ENCODE measurements at regions not wholly inside any gene's neighbourhood (a gene's known extent, or its start where the extent isn't known, plus 50 kb on each side); places are given as distances from the start of the nearest gene placed in this dataset.

- Histone ChIP-seq H4K8ac (ENCODE audit: low read depth, low read length) (no peak overlapping the region), H3K18ac (ENCODE audit: low read length) (no peak overlapping the region), H2BK120ac (ENCODE audit: low read depth, low read length) (no peak overlapping the region), H3K4me3 (ENCODE audit: low read length in 2 of 2) (peak overlapping the region in 1 of 2 donors; percentile 46), H2AK5ac (ENCODE audit: low read depth, low read length) (no peak overlapping the region), H3K9me3 (replicated peaks in 1 of 2; ENCODE audit: control insufficient read depth in 2 of 2, insufficient read depth in 1 of 2, low read depth in 1 of 2, low read length in 2 of 2) (peaks cover 0 to 2% of the 10 kb centered on the region in 2 donors), H3K4me2 (ENCODE audit: insufficient read depth, low read length, poor library complexity, severe bottlenecking) (no peak overlapping the region), H4K91ac (ENCODE audit: low read depth, low read length, poor library complexity) (no peak overlapping the region), H2AFZ (ENCODE audit: low read length) (no peak overlapping the region), H2BK15ac (ENCODE audit: low read length) (no peak overlapping the region), H3K79me1 (ENCODE audit: low read depth, low read length) (no peaks in the 10 kb centered on the region), H3K27me3 (ENCODE audit: control insufficient read depth in 3 of 3, insufficient read depth in 3 of 3, low read depth in 1 of 3, low read length in 3 of 3) (no peaks in the 10 kb centered on the region), H3K27ac (replicated peaks; ENCODE audit: low read length) (no peak overlapping the region), H3K4ac (ENCODE audit: low read length) (no peak overlapping the region), H3K14ac (ENCODE audit: low read length) (no peak overlapping the region), H3K4me1 (ENCODE audit: control insufficient read depth in 2 of 2, insufficient read depth in 1 of 2, low read depth in 1 of 2, low read length in 2 of 2) (no peaks in the 10 kb centered on the region), H2BK12ac (ENCODE audit: low read length) (no peak overlapping the region), H3K9ac (ENCODE audit: low read depth, low read length, poor library complexity) (no peak overlapping the region), H2BK5ac (ENCODE audit: low read length) (no peak overlapping the region), H3K36me3 (replicated peaks in 1 of 2; ENCODE audit: control insufficient read depth in 2 of 2, insufficient read depth in 2 of 2, low read length in 2 of 2) (no peaks in the 10 kb centered on the region), H3K23ac (ENCODE audit: low read depth, low read length, poor library complexity) (no peak overlapping the region)
- no peak for DNase-seq (ENCODE audit: low spot score)
- WGBS, 2 donors (ENCODE audit: extremely low coverage in 2 of 2, insufficient read length in 2 of 2, insufficient replicate concordance in 1 of 2), result no CpG with 5 or more reads among the region's 3 CpGs
Observed at GRCh38 chr14:94853920-94854319, 84.0 kb upstream of the GSC start.

GRCh38 chr14:94850309-94851211, 80.6 kb upstream of the GSC start:
- Histone ChIP-seq H3K36me3 (replicated peaks in 1 of 2; ENCODE audit: control insufficient read depth in 2 of 2, insufficient read depth in 2 of 2, low read length in 2 of 2) (no peaks in the 10 kb centered on the region), H3K27ac (replicated peaks; ENCODE audit: low read length) (no peak overlapping the region), H3K27me3 (ENCODE audit: control insufficient read depth in 3 of 3, insufficient read depth in 3 of 3, low read depth in 1 of 3, low read length in 3 of 3) (peaks cover 0 to 3% (median 0%) of the 10 kb centered on the region in 3 experiments), H2AFZ (ENCODE audit: low read length) (no peak overlapping the region), H4K91ac (ENCODE audit: low read depth, low read length, poor library complexity) (no peak overlapping the region), H3K18ac (ENCODE audit: low read length) (peak overlapping the region; percentile 38), H2AK5ac (ENCODE audit: low read depth, low read length) (no peak overlapping the region), H3K9ac (ENCODE audit: low read depth, low read length, poor library complexity) (no peak overlapping the region), H3K9me3 (replicated peaks in 1 of 2; ENCODE audit: control insufficient read depth in 2 of 2, insufficient read depth in 1 of 2, low read depth in 1 of 2, low read length in 2 of 2) (peaks cover 0 to 2% of the 10 kb centered on the region in 2 donors), H2BK15ac (ENCODE audit: low read length) (no peak overlapping the region), H3K4ac (ENCODE audit: low read length) (no peak overlapping the region), H4K8ac (ENCODE audit: low read depth, low read length) (no peak overlapping the region), H3K14ac (ENCODE audit: low read length) (no peak overlapping the region), H2BK120ac (ENCODE audit: low read depth, low read length) (no peak overlapping the region), H3K4me1 (ENCODE audit: control insufficient read depth in 2 of 2, insufficient read depth in 1 of 2, low read depth in 1 of 2, low read length in 2 of 2) (no peaks in the 10 kb centered on the region), H3K4me3 (ENCODE audit: low read length in 2 of 2) (no peak overlapping the region), H3K79me1 (ENCODE audit: low read depth, low read length) (no peaks in the 10 kb centered on the region), H3K4me2 (ENCODE audit: insufficient read depth, low read length, poor library complexity, severe bottlenecking) (no peak overlapping the region), H3K23ac (ENCODE audit: low read depth, low read length, poor library complexity) (no peak overlapping the region), H2BK5ac (ENCODE audit: low read length) (no peak overlapping the region), H2BK12ac (ENCODE audit: low read length) (no peak overlapping the region)
- WGBS, 2 donors (ENCODE audit: extremely low coverage in 2 of 2, insufficient read length in 2 of 2, insufficient replicate concordance in 1 of 2), result no CpG with 5 or more reads among the region's 16 CpGs
- DNase-seq (ENCODE audit: low spot score), result no peak

- Histone ChIP-seq H4K8ac (ENCODE audit: low read depth, low read length) (no peak overlapping the region), H2BK15ac (ENCODE audit: low read length) (no peak overlapping the region), H3K4me3 (ENCODE audit: low read length in 2 of 2) (no peak overlapping the region), H3K9me3 (replicated peaks in 1 of 2; ENCODE audit: control insufficient read depth in 2 of 2, insufficient read depth in 1 of 2, low read depth in 1 of 2, low read length in 2 of 2) (no peaks in the 10 kb centered on the region), H3K36me3 (replicated peaks in 1 of 2; ENCODE audit: control insufficient read depth in 2 of 2, insufficient read depth in 2 of 2, low read length in 2 of 2) (no peaks in the 10 kb centered on the region), H3K4me1 (ENCODE audit: control insufficient read depth in 2 of 2, insufficient read depth in 1 of 2, low read depth in 1 of 2, low read length in 2 of 2) (no peaks in the 10 kb centered on the region), H2BK5ac (ENCODE audit: low read length) (no peak overlapping the region), H3K14ac (ENCODE audit: low read length) (no peak overlapping the region), H3K4me2 (ENCODE audit: insufficient read depth, low read length, poor library complexity, severe bottlenecking) (no peak overlapping the region), H3K9ac (ENCODE audit: low read depth, low read length, poor library complexity) (no peak overlapping the region), H2BK12ac (ENCODE audit: low read length) (no peak overlapping the region), H3K27me3 (ENCODE audit: control insufficient read depth in 3 of 3, insufficient read depth in 3 of 3, low read depth in 1 of 3, low read length in 3 of 3) (peaks cover 0 to 3% (median 0%) of the 10 kb centered on the region in 3 experiments), H3K27ac (replicated peaks; ENCODE audit: low read length) (no peak overlapping the region), H3K23ac (ENCODE audit: low read depth, low read length, poor library complexity) (no peak overlapping the region), H2AK5ac (ENCODE audit: low read depth, low read length) (no peak overlapping the region), H2BK120ac (ENCODE audit: low read depth, low read length) (no peak overlapping the region), H4K91ac (ENCODE audit: low read depth, low read length, poor library complexity) (no peak overlapping the region), H2AFZ (ENCODE audit: low read length) (no peak overlapping the region), H3K79me1 (ENCODE audit: low read depth, low read length) (no peaks in the 10 kb centered on the region), H3K18ac (ENCODE audit: low read length) (no peak overlapping the region), H3K4ac (ENCODE audit: low read length) (no peak overlapping the region)
- DNase-seq (ENCODE audit: low spot score), result no peak
- WGBS, 2 donors (ENCODE audit: extremely low coverage in 2 of 2, insufficient read length in 2 of 2, insufficient replicate concordance in 1 of 2), result no CpG with 5 or more reads among the region's 10 CpGs
Observed at GRCh38 chr14:94844593-94845152, 74.8 kb upstream of the GSC start.

GRCh38 chr14:94840467-94840866, 70.6 kb upstream of the GSC start:
- Histone ChIP-seq H3K4me2 (ENCODE audit: insufficient read depth, low read length, poor library complexity, severe bottlenecking) (no peak overlapping the region), H3K79me1 (ENCODE audit: low read depth, low read length) (no peaks in the 10 kb centered on the region), H3K9ac (ENCODE audit: low read depth, low read length, poor library complexity) (no peak overlapping the region), H3K36me3 (replicated peaks in 1 of 2; ENCODE audit: control insufficient read depth in 2 of 2, insufficient read depth in 2 of 2, low read length in 2 of 2) (no peaks in the 10 kb centered on the region), H3K27me3 (ENCODE audit: control insufficient read depth in 3 of 3, insufficient read depth in 3 of 3, low read depth in 1 of 3, low read length in 3 of 3) (no peaks in the 10 kb centered on the region), H2AK5ac (ENCODE audit: low read depth, low read length) (no peak overlapping the region), H3K4me3 (ENCODE audit: low read length in 2 of 2) (no peak overlapping the region), H3K4ac (ENCODE audit: low read length) (no peak overlapping the region), H2BK5ac (ENCODE audit: low read length) (no peak overlapping the region), H4K8ac (ENCODE audit: low read depth, low read length) (no peak overlapping the region), H3K14ac (ENCODE audit: low read length) (no peak overlapping the region), H2BK12ac (ENCODE audit: low read length) (no peak overlapping the region), H3K27ac (replicated peaks; ENCODE audit: low read length) (no peak overlapping the region), H3K23ac (ENCODE audit: low read depth, low read length, poor library complexity) (no peak overlapping the region), H4K91ac (ENCODE audit: low read depth, low read length, poor library complexity) (no peak overlapping the region), H3K18ac (ENCODE audit: low read length) (no peak overlapping the region), H2BK120ac (ENCODE audit: low read depth, low read length) (no peak overlapping the region), H2BK15ac (ENCODE audit: low read length) (no peak overlapping the region), H3K4me1 (ENCODE audit: control insufficient read depth in 2 of 2, insufficient read depth in 1 of 2, low read depth in 1 of 2, low read length in 2 of 2) (no peaks in the 10 kb centered on the region), H3K9me3 (replicated peaks in 1 of 2; ENCODE audit: control insufficient read depth in 2 of 2, insufficient read depth in 1 of 2, low read depth in 1 of 2, low read length in 2 of 2) (no peaks in the 10 kb centered on the region), H2AFZ (ENCODE audit: low read length) (no peak overlapping the region)
- no peak for DNase-seq (ENCODE audit: low spot score)
- WGBS, 2 donors (ENCODE audit: extremely low coverage in 2 of 2, insufficient read length in 2 of 2, insufficient replicate concordance in 1 of 2), result no CpG with 5 or more reads among the region's 6 CpGs

All from neuronal stem cell (in vitro differentiated cells).